HG03565 (cell line): ENCODE measurements at regions not wholly inside any gene's neighbourhood (a gene's known extent, or its start where the extent isn't known, plus 50 kb on each side); places are given as distances from the start of the nearest gene placed in this dataset.

Source experiments
- ATAC-seq: cut with Tn5 transposase; IDR thresholded peaks from one replicate; pipeline ENCODE4 v1.9.1; 2021; ENCODE audit warnings: mild to moderate bottlenecking, moderate library complexity; ENCODE audit not compliant: unreplicated experiment

DNA sequence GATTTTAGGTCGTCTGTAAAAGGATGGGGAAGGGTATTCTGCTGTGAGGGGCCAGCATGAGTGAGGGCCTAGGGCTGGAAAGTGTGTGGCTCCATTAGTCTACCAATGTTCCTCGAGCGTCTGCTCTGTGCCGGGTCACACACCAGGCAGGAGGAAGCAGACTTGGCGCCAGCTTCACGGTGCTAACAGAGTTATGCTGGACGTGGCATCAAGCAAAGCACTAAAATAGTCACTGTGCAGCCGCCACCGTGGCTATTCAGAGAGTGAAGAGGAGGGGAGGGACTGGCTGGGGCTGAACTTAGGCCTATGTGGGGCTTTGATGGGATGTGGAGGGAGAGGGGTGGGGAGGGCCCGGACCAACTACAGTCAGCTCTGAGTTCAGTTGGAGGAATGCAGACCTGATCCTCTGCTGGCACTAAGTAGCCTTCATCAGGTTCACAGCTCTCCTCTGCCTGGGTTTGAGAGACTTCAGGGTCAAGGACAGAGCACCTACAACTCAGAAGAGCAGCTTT is 83.9 kb upstream of the MSX1 start:
- no peak for ATAC-seq

DNA sequence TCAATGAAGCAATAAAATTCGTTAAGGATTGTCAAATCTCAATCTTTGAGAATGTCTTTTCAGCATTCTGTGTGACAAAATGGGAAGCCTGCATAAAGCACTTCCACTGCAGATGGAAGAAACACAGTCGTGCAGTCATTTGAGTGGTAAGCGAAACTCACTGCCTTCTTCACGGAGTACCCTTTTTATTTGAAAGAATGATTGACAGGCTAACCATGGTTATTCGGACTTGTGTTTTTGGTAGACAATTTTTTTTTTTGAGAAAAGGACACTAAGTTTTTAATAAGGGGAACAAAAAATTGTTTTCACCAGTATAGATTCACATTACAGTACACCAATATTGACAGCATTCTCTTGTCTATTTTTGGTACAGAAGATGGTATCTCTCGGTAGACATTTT is 86.9 kb upstream of the MSX1 start:
- ATAC-seq: no peak

- no peak for ATAC-seq
Measured at GRCh38 chr4:4771160-4771559, 88.3 kb upstream of the MSX1 start.

DNA sequence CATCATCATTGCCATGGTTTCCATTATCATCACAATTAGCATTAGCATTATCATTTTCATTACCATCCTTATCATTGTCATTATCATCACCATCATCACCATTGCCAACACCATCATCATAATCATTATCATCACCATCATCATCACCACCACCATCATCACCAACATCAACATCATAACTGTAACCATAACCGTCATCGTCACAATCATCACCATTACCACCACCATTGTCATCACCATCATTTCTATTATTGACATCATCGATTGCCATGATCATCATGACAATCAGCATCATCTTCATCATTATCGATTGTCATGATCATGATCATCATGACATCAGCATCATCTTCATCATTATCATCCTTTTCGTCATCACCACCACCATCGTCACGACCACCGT is 88.9 kb upstream of the MSX1 start:
- ATAC-seq: no peak

GRCh38 chr4:4766564-4766963 is 92.9 kb upstream of the MSX1 start:
- no peak for ATAC-seq

- ATAC-seq: no peak
Measured at GRCh38 chr4:4765811-4766210, 93.7 kb upstream of the MSX1 start.

- no peak for ATAC-seq
Measured at GRCh38 chr4:4764558-4764905, 94.9 kb upstream of the MSX1 start.

DNA sequence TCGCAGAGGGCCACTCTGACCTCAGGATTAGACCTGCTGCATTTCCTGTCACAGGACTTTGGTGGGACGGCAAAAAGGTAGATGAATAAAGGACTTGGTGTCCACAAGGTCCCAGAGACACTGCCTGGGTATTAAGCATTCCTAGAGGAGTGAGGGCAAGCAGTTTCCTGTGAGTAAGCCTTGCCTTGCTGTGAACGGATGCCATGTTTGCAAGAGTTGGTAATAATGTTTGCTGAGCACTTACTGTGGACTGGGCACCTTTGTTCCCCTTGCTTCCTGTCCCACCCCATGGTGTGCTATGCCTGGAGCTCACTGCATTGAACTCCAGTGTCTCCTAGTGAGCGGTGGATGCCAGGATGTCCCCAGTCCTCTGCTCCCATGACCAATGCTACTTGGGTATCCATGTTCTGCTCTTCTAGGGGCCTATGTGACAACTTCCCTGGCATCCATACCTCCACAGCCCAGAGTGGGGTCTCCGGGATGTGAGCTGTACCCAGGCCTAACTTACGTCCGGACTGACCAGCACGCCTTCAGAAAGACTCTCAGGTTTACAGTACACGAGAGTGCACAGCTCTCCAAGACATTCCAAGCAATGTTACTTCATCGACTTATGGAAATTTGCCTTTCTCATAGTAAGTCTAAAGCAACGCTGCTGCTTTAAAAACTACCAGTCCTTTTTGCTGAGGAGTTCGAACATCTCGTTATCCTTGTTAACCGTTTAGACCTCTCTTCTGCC is 95.5 kb upstream of the MSX1 start:
- no peak for ATAC-seq

DNA sequence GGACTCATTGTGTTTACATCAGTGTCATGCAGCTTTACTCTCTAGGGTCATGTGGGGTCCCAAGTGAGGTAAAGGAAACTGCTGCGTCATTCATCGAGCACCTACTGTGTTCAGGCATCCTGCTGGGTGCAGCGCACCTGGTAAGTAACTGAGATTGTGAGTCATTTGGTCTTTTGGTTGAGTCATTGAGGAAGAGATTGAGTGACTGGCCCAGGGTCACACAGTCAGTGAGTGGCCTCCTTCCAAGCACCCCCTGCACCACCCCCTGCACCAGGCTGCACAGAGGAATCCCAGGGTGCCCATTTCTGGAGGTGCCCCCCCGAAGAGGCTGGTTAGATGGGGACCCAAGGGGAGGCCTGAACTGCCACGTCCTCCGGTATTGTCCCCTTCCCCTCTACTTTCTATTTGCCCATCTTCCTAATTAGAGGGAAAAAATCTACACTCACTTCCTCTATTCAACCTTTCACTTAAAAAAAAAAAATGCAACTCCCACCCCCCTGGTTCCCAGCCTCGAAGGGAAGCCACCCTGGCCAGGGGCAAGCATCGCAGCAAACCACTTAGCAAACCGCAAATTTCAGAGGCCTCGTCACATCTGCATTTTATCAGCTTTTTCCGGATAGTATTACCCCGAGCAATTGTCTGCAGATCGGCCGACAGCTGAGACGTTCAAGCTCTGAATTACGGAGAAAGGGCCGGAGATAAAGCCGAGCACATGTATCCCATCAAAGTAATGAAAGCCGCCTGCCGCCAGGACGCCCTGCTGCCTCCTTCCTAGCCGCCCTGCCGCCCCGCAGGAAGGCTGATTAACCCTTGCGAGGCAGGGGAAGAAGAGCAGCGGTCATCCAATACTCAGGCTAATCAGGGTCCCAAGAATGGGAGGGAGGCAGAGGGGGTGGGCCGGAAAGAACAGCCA is 96.3 kb upstream of the MSX1 start:
- peak; percentile 93 for ATAC-seq

DNA sequence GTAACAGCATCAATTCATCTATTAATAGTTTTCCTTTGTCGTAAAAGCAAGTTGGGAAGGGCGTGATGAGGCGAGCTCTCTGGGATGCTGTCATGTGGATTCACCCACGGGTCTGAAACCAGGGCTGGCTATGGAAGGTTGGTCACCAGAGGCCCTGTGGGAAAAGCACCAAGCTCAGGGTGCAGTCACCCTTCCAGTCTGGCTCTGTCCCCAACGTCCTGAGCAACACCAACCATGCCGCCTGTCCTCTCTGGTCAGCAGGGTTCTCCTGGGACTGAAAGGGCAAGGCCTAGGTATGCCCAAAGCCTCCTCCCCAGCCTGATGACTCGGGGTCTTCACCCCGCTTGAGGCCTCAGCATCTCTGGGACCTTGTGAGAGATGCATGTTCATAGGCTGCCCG is 97.2 kb upstream of the MSX1 start:
- ATAC-seq: no peak

DNA sequence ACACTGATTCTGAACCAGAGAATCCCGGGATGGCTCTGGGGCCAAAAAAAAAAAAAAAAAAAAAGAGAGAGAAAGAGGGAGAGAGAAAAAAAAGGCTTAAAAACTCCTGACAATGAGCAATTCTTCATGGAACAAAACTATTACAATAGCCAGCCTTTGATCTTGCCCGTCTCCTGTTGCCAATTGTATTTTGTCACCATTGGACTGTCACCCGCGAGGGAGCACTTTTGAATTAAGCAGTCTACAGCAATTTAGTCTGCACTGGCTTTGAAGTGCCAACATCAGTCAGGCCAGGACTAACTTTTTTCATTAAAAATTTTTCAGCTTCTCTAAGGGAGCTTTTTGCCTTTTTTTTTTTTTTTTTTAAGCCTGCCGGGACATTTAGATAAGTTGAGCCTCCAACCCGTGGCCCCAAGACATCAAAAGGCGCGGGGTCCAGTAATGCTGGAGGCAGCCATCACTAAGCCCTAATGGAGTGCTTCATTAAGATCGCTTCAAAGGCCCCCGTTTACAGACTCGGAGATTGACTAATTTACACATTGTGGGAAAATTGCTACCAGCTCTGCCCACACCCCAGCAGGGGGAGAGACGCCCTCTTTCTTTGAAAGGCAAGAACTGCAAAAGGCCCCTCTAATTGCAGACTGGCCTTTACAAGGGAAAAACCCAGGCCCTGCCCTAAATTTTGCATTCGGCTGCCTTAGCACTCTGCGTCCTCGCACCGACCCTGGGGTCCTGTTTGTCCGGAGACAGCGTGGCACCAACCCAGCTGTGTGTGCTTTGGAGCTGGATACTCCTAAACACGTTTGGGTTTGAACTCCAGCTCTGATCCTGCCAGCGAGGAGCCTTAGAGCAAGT is 98.1 kb upstream of the MSX1 start:
- ATAC-seq: no peak

GRCh38 chr4:4759883-4760282 is 99.6 kb upstream of the MSX1 start:
- ATAC-seq: no peak

- no peak for ATAC-seq
Measured at GRCh38 chr4:4759232-4759631, 100.2 kb upstream of the MSX1 start.

- ATAC-seq: peak; percentile 34
Measured at GRCh38 chr4:4758681-4759080, 100.8 kb upstream of the MSX1 start.

GRCh38 chr4:4755306-4755705 is 104.2 kb upstream of the MSX1 start:
- ATAC-seq: no peak

- no peak for ATAC-seq
Measured at GRCh38 chr4:4754641-4755040, 104.8 kb upstream of the MSX1 start.

DNA sequence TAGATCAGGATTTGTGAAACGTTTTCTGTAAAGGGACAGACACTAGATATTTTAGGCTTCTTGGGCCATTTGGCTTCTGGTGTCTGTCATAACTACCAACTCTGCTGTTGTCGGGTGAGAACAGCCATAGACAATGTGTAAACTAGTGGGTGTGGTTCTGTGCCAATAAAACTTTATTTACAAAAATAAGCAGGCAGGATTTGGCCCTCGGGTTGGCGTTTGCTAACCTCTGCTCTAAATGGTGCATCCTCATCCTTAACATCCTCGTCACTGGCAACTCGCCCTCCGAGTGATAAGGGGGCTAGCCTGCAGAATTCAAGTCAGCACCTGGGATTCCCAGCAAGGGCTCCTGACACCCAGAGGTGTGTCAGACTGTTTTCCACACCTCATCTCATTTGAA is 105.8 kb upstream of the MSX1 start:
- ATAC-seq: no peak

DNA sequence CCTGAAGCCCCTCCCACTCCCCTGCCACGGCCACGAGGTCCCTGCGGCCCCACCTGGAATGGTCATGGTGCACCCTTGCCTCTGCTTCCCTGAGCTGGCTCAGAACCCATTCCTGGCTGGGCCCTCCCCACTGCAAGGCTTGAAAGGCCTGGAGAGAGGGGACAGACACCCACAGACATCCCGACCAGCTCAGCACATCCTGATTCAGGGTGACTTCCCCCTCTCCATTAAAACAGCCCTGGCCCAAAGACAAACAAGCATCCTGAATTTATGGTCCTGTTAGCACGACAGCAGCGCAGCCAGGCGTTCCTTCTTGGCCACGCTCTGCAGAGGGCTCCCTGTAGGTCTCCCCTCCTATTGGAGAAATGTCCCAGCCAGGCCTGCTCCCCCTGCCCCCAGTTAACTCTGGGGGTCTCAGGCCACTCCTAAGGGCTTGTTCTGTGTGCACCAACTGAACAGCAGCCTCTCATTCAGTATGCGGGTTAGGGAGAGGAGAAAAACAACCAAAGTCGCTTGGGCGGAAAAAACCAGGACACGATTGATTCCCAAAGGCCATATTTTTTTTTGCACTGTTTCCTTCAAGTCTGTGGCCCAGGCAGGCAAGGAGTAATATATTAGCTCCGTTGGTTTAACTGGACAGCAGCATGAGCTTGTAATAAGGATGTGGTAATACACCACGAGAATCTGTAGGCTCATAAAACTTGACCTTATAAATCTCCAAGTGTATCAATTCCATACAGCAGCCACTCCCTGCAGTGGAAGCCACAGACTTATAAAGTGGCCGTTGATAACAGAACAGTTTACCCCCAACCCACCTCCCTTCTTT is 106.7 kb upstream of the MSX1 start:
- no peak for ATAC-seq

- no peak for ATAC-seq
Measured at GRCh38 chr4:4752025-4752424, 107.4 kb upstream of the MSX1 start.

- no peak for ATAC-seq
Measured at GRCh38 chr4:4750187-4750586, 109.3 kb upstream of the MSX1 start.
